MM.1S (cell line): ENCODE measurements at regions not wholly inside any gene's neighbourhood (a gene's known extent, or its start where the extent isn't known, plus 50 kb on each side); places are given as distances from the start of the nearest gene placed in this dataset.

Source experiments
- CTCF ChIP-seq: fragments of 300-600 bp; sonication (generic); IDR thresholded peaks from 2 replicates; pipeline ENCODE4 v1.5.1; 2016; ENCODE audit warnings: antibody characterized with exemption, low read length, mixed read lengths
- EZH2 ChIP-seq: fragments of 300-600 bp; sonication (generic); optimal IDR thresholded peaks from 2 replicates; pipeline ENCODE3; 2017; ENCODE audit warnings: low read depth, mild to moderate bottlenecking, antibody characterized with exemption, low read length, mixed read lengths
- EZH2phosphoT487 ChIP-seq: fragments of 300-600 bp; sonication (generic); IDR thresholded peaks from 2 replicates; pipeline ENCODE4 v1.6.1; 2018; ENCODE audit warnings: antibody characterized with exemption, low read length

GRCh38 chr14:104428860-104429259, 150.7 kb upstream of the C14orf180 start:
- TF ChIP-seq CTCF (no peak), EZH2phosphoT487 (no peak), EZH2 (no peak)
